CD4-positive, alpha-beta T cell treated with Interleukin-1 beta for 1 hour (primary cell): ENCODE measurements at regions not wholly inside any gene's neighbourhood (a gene's known extent, or its start where the extent isn't known, plus 50 kb on each side); places are given as distances from the start of the nearest gene placed in this dataset.
A peak's percentile ranks its signal among the peaks of the same experiment; 100 is the strongest.
"Not testable (repeated sequence)": the region's sequence is repeated elsewhere in the genome, so short reads cannot be mapped to it uniquely, and the experiment has no call there.

Experiments
- DNase-seq, 2 donors: peaks; one replicate each; pipeline ENCODE4 v3.0.0-alpha.2; 2020 to 2022

DNA sequence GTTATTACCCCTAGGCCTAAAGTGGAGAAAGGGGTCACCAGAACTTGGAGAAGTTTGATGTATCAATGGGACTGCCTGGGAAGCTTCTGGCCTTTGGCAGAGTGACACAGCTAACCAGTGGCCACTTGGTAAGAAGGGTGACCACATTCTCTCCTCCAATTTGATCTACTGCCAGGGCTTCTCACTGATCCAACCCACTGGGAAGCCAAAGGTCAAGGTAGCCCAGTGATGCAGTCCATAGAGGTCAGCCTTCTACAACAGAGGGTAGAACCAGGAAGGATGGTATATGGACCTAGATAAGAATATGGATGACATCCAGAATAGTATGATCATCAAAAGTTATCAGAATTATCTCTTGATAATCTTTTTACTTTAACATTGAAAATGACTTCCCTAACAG, 493.6 kb downstream of the NYAP2 start:
- no peak for DNase-seq

DNA sequence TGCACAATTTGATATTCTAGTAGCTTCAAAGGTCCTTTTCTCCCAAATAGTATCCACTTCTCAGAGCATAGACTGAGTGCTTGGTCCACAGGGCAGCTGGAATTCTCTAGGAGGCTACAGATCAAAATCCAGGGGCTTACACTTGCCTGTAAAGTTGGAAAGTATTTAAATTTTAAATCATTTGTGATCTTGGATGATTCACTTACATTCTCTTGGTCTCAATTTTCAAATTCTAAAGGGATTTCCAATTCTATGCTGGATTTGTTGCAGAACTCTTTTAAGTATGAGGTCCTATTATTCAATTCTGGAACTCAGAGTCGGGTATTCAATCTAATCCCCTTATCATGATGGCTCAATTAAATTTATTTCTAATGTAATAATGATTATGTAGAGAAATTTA, 492.3 kb downstream of the NYAP2 start:
- no peak for DNase-seq

DNA sequence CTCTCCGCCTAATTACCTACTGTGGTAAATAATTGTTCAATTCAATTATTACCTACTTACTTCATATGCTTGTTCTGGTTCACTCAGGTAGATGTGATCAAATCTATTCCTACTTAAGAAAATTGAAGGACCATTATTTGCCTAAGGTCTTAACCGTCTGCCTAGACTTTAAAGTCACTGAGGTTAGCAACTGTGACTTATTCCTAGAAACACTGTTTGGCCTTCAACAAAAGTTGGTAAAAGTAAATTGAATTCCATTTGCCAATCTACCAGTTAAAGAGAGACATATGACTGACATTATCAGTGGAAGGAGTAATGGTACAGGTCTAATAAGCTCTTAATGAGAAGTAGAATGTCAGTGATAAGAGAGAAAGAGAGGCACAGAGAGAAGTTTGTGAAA, 491.5 kb downstream of the NYAP2 start:
- DNase-seq, result no peak

GRCh38 chr2:225889452-225889851, 489.9 kb downstream of the NYAP2 start:
- peak in 1 of 2 donors; percentile 12 for DNase-seq

- no peak for DNase-seq
Measured at GRCh38 chr2:225867071-225867470, 467.6 kb downstream of the NYAP2 start.

GRCh38 chr2:225865468-225865867, 466.0 kb downstream of the NYAP2 start:
- no peak for DNase-seq

DNA sequence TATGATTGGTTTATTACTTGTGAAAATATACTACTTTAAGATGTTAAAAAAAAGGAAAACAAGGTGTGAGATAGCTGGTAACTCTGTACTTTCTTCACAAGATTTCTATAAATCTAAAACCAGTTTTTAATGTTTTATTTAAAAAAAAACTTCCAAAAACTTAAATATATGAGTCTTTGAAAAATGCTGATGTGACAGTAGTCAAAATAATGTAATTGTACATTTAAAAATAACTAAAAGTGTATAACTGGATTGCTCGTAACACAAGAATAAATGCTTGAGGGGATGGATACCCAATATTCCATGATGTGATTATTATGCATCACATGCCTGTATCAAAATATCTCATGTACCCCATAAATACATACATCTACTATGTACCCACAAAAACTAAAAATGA, 464.9 kb downstream of the NYAP2 start:
- no peak for DNase-seq

- no peak for DNase-seq
Measured at GRCh38 chr2:225842939-225843338, 443.4 kb downstream of the NYAP2 start.

- DNase-seq, result no peak
Measured at GRCh38 chr2:225841314-225841713, 441.8 kb downstream of the NYAP2 start.

DNA sequence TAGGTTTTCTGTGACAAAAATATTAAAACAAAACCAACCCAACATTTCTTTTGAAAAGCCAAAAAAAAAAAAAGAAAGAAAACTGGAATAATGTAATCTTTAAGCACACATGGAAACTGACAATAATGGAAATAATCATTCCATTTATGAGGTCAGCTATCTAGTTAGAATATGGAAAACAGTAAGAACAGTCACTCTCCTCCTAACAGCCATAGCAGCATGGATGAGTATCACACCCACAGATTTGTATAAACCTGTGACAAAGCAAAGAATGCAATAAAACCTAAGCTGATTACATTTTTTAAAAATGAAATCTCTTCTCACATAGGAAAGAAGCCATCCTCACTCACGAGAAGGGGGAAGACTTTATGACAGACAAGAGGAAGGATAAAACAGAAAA, 437.8 kb downstream of the NYAP2 start:
- DNase-seq, result no peak

DNA sequence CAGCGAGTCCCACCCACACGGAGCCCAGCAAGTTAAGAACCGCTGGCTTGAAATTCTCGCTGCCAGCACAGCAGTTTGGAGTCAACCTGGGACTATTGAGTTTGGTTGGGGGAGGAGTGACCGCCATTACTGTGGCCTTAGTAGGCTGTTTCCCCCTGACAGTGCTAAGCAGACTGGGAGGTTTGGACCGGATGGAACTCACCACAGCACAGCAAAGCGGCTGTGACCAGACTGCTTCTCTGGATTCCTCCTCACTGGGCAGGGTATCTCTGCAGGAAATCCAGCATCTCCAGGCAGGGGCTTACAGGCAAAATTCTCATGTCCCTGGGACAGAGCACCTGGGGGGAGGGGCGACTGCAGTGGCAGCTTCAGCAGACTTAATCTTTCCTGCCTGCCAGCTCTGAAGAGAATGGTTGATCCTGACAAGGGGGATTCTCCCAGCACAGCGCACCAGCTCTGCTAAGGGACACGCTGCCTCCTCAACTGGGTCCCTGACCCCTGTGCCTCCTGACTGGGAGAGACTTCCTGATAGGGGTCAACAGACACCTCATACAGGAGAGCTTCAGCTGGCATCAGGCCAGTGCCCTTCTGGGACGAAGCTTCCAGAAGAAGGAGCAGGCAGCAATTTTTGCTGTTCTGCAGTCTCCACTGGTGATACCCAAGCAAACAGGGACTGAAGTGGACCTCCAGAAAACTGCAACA, 425.4 kb downstream of the NYAP2 start:
- no peak for DNase-seq

GRCh38 chr2:225821351-225821750, 421.8 kb downstream of the NYAP2 start:
- no peak for DNase-seq

GRCh38 chr2:225820826-225821225, 421.3 kb downstream of the NYAP2 start:
- no peak for DNase-seq

GRCh38 chr2:225814554-225814953, 415.0 kb downstream of the NYAP2 start:
- DNase-seq, result no peak

- DNase-seq, result no peak
Measured at GRCh38 chr2:225806105-225806504, 406.6 kb downstream of the NYAP2 start.

DNA sequence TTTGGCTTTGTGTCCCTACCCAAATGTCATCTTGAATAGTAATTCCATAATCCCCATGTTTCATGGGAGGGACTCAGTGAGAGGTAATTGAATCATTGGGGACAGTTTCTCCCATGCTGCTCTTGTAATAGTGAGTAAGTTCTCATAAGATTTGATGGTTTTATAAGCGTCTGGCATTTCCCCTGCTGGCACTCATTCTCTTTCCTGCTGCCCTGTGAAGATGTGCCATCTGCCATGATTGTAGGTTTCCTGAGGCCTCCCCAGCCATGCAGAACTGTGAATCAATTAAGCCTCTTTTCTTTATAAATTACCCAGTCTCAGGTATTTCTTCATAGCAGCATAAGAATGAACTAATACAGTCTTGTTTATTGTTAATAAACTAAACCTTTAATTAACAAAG, 402.6 kb downstream of the NYAP2 start:
- DNase-seq, result not testable (repeated sequence)

- no peak for DNase-seq
Measured at GRCh38 chr2:225797394-225797793, 397.9 kb downstream of the NYAP2 start.

- DNase-seq, result no peak
Measured at GRCh38 chr2:225794652-225795400, 395.3 kb downstream of the NYAP2 start.

- no peak for DNase-seq
Measured at GRCh38 chr2:225793736-225794550, 394.4 kb downstream of the NYAP2 start.

- DNase-seq, result no peak
Measured at GRCh38 chr2:225788571-225789094, 389.1 kb downstream of the NYAP2 start.

DNA sequence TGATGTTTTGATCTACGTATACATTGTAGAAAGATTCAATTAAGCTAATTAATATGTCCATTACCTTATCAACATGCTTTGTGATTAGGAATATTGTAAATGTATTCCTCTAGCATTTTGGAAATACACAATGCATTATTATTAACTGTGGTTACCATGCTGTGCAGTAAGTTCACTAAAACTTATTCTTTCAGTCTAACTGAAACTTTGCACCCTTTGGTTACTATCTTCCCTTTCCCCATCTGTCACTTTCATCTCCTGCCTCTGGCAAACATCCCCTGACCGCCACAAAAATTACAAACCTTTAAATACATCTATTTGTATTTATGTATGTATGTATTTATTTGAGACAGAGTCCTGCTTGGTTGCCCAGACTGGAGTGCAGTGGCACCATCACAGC, 388.0 kb downstream of the NYAP2 start:
- no peak for DNase-seq

GRCh38 chr2:225781991-225782390, 382.5 kb downstream of the NYAP2 start:
- DNase-seq, result no peak

- no peak for DNase-seq
Measured at GRCh38 chr2:225781145-225781544, 381.6 kb downstream of the NYAP2 start.
